PFSK-1 (cell line): ENCODE measurements at regions not wholly inside any gene's neighbourhood (a gene's known extent, or its start where the extent isn't known, plus 50 kb on each side); places are given as distances from the start of the nearest gene placed in this dataset.

ENCODE experiments used
- POLR2AphosphoS5 ChIP-seq: IDR thresholded peaks from 2 replicates; pipeline ENCODE4 v1.6.1; 2012; ENCODE audit warnings: low read depth, mild to moderate bottlenecking, control low read depth, low read length, moderate library complexity
- REST ChIP-seq, 2 experiments: IDR thresholded peaks; 2 replicates each; pipeline versions ENCODE4 v1.6.1 to v1.8.0; 2011 to 2012; ENCODE audit warnings: low read depth in 2 of 2, low read length in 2 of 2, control low read depth in 1 of 2, inconsistent platforms in 1 of 2, mild to moderate bottlenecking in 1 of 2, moderate library complexity in 1 of 2; ENCODE audit not compliant: insufficient read depth in 1 of 2
- SIN3A ChIP-seq: IDR thresholded peaks from 2 replicates; pipeline ENCODE4 v1.6.1; 2012; ENCODE audit warnings: mild to moderate bottlenecking, low read length, moderate library complexity, borderline replicate concordance; ENCODE audit not compliant: insufficient read depth
- TAF1 ChIP-seq: IDR thresholded peaks from 2 replicates; pipeline ENCODE4 v1.6.1; 2012; ENCODE audit warnings: low read length, control low read depth, borderline replicate concordance; ENCODE audit not compliant: insufficient read depth

GRCh38 chr3:105065895-105066839 is 300.5 kb upstream of the ALCAM start:
- TF ChIP-seq REST (IDR thresholded peaks at IDR 0.05; ENCODE audit: insufficient read depth in 1 of 2, low read depth in 2 of 2, low read length in 2 of 2) (no peak), TAF1 (no peak), POLR2AphosphoS5 (no peak), SIN3A (no peak)
